ENCODE measurements at regions not wholly inside any gene's neighbourhood (a gene's known extent, or its start where the extent isn't known, plus 50 kb on each side); places are given as distances from the start of the nearest gene placed in this dataset.

DNA sequence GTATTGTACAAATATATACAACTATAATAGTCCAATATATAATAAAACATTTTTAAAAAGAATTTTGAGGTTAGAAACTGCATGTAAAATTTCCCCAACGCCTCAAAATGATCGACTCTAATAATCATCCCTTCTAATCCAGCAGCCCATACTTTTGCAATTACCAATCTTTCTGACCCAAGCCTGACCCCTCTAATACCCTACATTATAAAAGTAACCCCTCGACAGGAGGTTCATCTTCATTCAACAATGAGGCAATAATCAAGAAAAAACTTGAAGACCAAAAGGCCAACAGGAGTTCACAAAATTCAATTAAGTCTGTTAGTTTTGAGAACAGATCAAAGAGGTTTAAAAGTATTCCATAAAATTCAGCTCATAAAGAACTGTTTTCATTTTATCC is 393.5 kb downstream of the GPM6A start:
- no peak for DNase-seq (ENCODE audit: low spot score in 2 of 2)

DNA sequence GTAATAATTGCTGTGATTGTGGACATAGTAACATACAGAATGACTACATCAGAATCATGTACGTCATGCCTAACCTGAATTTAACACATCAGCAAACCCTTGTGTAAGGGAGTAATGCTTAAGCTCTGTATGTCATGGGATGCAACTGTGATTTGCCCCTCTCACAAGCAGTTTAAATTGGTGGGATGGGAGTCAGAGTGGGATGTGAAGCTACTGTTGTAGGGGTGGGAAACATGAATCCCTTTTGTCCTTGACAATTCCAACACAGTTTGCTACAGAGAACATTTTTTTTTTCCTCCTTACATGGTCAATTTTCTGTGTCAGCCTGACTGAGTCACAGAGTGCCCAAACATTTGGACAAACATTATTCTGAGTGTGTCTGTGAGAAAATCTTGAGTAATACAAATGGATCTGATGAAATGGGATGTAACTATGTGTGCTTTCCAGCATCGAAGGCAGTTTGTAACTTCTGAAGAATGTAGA is 392.8 kb downstream of the GPM6A start:
- DNase-seq (ENCODE audit: low spot score in 2 of 2): no peak
- TF ChIP-seq, protein P1, sequence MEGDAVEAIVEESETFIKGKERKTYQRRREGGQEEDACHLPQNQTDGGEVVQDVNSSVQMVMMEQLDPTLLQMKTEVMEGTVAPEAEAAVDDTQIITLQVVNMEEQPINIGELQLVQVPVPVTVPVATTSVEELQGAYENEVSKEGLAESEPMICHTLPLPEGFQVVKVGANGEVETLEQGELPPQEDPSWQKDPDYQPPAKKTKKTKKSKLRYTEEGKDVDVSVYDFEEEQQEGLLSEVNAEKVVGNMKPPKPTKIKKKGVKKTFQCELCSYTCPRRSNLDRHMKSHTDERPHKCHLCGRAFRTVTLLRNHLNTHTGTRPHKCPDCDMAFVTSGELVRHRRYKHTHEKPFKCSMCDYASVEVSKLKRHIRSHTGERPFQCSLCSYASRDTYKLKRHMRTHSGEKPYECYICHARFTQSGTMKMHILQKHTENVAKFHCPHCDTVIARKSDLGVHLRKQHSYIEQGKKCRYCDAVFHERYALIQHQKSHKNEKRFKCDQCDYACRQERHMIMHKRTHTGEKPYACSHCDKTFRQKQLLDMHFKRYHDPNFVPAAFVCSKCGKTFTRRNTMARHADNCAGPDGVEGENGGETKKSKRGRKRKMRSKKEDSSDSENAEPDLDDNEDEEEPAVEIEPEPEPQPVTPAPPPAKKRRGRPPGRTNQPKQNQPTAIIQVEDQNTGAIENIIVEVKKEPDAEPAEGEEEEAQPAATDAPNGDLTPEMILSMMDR (IDR thresholded peaks at IDR 0.05): no peak
- H3K36me3 ChIP-seq: no peaks in the 10 kb centered on the region
- no peak overlapping the region for H3K27ac ChIP-seq
- H3K27me3 ChIP-seq: no peaks in the 10 kb centered on the region
- peaks cover 0 to 4% (median 0%) of the 10 kb centered on the region in 4 donors for H3K9me3 ChIP-seq
- 27 to 35% methylated on average over 2 of the region's 2 CpGs for WGBS, 2 donors
- no peak overlapping the region for H3K4me3 ChIP-seq
- peaks cover 0 to 3% (median 0%) of the 10 kb centered on the region in 4 donors for H3K4me1 ChIP-seq

More for the DNA sequence above, 393.5 kb downstream of the GPM6A start:
- Histone ChIP-seq H3K36me3 (no peaks in the 10 kb centered on the region), H3K27me3 (no peaks in the 10 kb centered on the region), H3K27ac (no peak overlapping the region), H3K4me1 (peaks cover 0 to 3% (median 0%) of the 10 kb centered on the region in 4 donors), H3K9me3 (peaks cover 0 to 11% (median 0%) of the 10 kb centered on the region in 4 donors), H3K4me3 (no peak overlapping the region)
- 62 to 69% methylated on average over 3 of the region's 3 CpGs for WGBS, 2 donors
- no peak for TF ChIP-seq EP300 (IDR thresholded peaks at IDR 0.05)
- TF ChIP-seq, protein P1 (IDR thresholded peaks at IDR 0.05): no peak
- no peak for TF ChIP-seq POLR2A (IDR thresholded peaks at IDR 0.05)

DNA sequence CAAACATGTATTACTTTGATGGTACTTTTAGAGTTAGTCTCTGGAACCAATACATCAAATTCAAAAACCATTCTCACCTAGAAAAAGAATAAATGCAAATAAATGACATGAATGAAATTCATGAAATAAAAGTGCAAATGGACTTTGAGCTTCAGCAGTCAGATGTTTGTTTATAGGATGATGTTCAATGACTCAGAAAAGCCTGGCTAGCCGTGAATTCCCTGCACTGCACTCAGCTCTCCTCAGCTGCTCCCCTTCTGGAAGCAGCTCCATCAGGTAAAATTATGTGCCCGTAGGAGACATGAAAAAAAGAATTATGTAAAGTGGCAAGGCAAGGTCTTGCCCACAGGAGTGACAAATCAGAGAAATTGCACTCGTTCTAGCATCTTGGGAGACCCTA is 390.6 kb downstream of the GPM6A start:
- peaks cover 0 to 4% (median 0%) of the 10 kb centered on the region in 4 donors for H3K9me3 ChIP-seq
- no peak overlapping the region for H3K4me3 ChIP-seq
- H3K27me3 ChIP-seq: no peaks in the 10 kb centered on the region
- WGBS, 2 donors: 68 to 76% methylated on average over 3 of the region's 3 CpGs
- peaks cover 0 to 3% (median 0%) of the 10 kb centered on the region in 4 donors for H3K4me1 ChIP-seq
- no peaks in the 10 kb centered on the region for H3K36me3 ChIP-seq
- no peak overlapping the region for H3K27ac ChIP-seq
- DNase-seq (ENCODE audit: low spot score in 2 of 2): no peak
- TF ChIP-seq POLR2A (IDR thresholded peaks at IDR 0.05) (no peak), EP300 (IDR thresholded peaks at IDR 0.05) (no peak)
- TF ChIP-seq, protein P1 (IDR thresholded peaks at IDR 0.05): no peak

DNA sequence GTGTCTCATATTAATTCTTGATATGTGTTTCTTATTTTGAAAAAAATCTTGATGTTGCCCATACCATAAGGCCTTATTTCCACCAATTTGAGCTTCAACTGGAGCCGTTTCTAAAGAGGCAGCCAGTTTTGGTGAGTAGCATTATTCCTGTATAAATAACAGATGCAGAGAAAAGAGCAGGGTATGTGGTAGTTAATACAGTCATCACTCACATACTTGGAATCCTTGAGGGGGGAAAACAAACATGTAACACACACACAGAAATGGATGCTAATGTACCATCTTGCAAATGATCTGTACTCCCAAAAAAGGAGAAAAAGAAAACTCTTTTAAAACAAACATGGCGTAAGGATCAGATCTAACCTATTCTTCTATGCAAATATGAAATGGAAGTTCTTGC is 389.7 kb downstream of the GPM6A start:
- DNase-seq (ENCODE audit: low spot score in 2 of 2): no peak
- no peaks in the 10 kb centered on the region for H3K36me3 ChIP-seq
- peaks cover 0 to 3% (median 0%) of the 10 kb centered on the region in 4 donors for H3K4me1 ChIP-seq
- TF ChIP-seq, protein P1 (IDR thresholded peaks at IDR 0.05): no peak
- TF ChIP-seq POLR2A (IDR thresholded peaks at IDR 0.05): no peak
- no peak for TF ChIP-seq EP300 (IDR thresholded peaks at IDR 0.05)
- H3K27ac ChIP-seq: no peak overlapping the region
- no peaks in the 10 kb centered on the region for H3K9me3 ChIP-seq
- WGBS, 2 donors: 77 to 85% methylated on average over 2 of the region's 2 CpGs
- H3K4me3 ChIP-seq: no peak overlapping the region
- H3K27me3 ChIP-seq: no peaks in the 10 kb centered on the region

DNA sequence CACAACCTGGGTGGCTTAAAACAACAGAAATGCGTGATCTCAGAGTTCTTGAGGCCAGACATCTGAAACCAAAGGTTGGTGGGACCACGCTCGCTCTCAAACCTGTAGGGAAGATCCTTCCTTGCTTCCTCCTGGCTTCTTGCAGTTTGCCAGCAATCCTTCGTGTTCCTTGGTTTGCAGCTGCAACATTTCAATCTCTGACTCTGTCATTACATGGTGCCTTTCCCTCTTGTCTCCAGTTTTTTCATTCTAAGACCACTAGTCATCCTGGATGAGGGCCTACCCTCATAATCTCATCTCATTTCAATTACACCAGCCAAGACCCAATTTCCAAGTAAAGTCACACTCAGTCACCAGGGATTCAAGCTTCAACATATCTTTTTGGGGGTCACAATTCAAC is 388.0 kb downstream of the GPM6A start:
- no peaks in the 10 kb centered on the region for H3K9me3 ChIP-seq
- H3K4me3 ChIP-seq: no peak overlapping the region
- WGBS, 2 donors: 88 to 91% methylated on average over 4 of the region's 4 CpGs
- no peaks in the 10 kb centered on the region for H3K27me3 ChIP-seq
- no peaks in the 10 kb centered on the region for H3K36me3 ChIP-seq
- no peak overlapping the region for H3K27ac ChIP-seq
- TF ChIP-seq EP300 (IDR thresholded peaks at IDR 0.05) (no peak), POLR2A (IDR thresholded peaks at IDR 0.05) (no peak)
- TF ChIP-seq, protein P1 (IDR thresholded peaks at IDR 0.05): no peak
- peaks cover 0 to 3% (median 0%) of the 10 kb centered on the region in 4 donors for H3K4me1 ChIP-seq
- no peak for DNase-seq (ENCODE audit: low spot score in 2 of 2)

Data from tibial nerve (tissue), 4 donors.